SH-SY5Y (cell line): ENCODE measurements at regions not wholly inside any gene's neighbourhood (a gene's known extent, or its start where the extent isn't known, plus 50 kb on each side); places are given as distances from the start of the nearest gene placed in this dataset.

Experiments used
- GATA2 ChIP-seq: IDR thresholded peaks from 2 replicates; pipeline ENCODE4 v1.6.1; 2011; ENCODE audit warnings: mild to moderate bottlenecking, low read depth, low read length
- GATA3 ChIP-seq: IDR thresholded peaks from 2 replicates; pipeline ENCODE4 v1.6.1; 2011; ENCODE audit warnings: low read depth, mild to moderate bottlenecking, low read length, moderate library complexity

- TF ChIP-seq GATA3 (no peak), GATA2 (no peak)
Observed at GRCh38 chr2:7722212-7722910, 805.1 kb downstream of the RNF144A start.
